Umbilical cord (tissue), 1 donor: ENCODE measurements at regions not wholly inside any gene's neighbourhood (a gene's known extent, or its start where the extent isn't known, plus 50 kb on each side); places are given as distances from the start of the nearest gene placed in this dataset.
"Not testable (repeated sequence)": the region's sequence is repeated elsewhere in the genome, so short reads cannot be mapped to it uniquely, and the experiment has no call there.

ENCODE experiments used
- DNase-seq: peaks from one replicate; pipeline ENCODE4 v3.0.0-alpha.2; 2015; ENCODE audit warnings: low spot score

DNA sequence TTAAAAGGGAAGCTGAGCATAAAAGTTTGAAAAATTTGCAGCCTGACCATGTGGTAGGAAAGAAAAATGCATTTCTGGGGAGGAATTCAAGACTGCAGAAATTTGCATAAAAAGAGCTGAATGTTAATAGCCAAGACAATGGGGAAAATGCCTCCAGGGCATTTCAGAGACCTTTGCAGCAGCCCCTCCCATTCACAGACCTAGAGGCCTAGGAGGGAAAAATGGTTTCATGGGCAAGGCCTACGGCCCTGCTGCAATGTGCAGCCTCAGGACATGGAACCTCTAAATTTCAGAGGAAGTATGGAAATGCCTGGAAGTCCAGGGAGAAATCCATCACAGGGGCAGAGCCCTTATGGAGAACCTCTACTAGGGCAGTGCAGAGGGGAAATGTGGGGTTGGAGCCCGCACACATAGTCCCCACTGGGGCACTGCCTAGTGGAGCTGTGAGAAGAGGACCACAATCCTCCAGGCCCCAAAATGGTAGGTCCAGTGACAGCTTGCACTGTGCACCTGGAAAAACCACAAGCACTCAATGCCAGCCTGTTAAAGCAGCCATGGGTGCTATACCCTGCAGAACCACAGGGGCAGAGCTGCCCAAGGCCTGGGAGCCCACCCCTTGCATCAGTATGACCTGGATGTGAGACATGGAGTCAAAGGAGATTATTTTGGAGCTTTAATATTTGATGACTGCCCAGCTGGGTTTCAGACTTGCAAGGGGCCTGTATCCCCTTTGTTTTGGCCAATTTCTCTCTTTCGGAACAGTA is 243.8 kb downstream of the DNAJB9 start:
- DNase-seq = no peak

DNA sequence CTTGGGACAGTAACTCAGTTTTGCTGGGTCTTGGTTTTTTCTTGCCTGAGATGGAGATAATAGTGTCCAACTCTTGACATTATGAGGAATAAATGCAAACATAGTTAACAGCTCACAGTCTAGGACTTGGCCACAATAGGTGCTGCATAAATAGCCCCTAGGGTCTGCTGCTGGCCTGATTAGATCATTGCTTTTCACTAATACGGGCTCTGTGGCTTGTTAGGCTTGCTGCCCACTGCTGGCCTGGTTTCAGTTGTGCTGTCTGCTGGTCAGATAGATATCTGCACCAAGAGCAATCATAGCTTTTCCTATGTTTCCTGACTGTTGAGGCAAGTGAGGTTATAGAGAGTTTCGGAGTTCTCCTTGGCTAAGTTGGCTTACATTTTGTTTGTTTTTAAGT is 246.1 kb downstream of the DNAJB9 start:
- no peak for DNase-seq

DNA sequence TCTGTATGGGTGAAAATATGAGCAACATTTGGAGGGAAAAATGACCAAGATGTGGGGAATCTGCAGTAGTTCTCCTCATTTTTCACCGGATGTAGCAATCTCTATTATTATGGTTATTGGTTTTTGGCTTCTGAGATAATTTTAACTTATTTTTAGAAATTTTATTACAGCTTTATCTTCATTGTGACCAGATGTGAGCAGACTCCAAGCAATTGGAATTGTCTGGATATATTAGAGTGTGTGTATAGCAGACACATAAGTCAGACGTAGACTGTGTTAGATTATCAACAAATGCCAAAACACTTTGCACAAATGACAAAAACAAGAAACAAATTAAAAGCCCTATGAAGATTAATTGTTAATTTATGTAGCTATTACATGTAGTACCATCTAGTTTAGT is 249.1 kb downstream of the DNAJB9 start:
- DNase-seq = peak; percentile 6

DNA sequence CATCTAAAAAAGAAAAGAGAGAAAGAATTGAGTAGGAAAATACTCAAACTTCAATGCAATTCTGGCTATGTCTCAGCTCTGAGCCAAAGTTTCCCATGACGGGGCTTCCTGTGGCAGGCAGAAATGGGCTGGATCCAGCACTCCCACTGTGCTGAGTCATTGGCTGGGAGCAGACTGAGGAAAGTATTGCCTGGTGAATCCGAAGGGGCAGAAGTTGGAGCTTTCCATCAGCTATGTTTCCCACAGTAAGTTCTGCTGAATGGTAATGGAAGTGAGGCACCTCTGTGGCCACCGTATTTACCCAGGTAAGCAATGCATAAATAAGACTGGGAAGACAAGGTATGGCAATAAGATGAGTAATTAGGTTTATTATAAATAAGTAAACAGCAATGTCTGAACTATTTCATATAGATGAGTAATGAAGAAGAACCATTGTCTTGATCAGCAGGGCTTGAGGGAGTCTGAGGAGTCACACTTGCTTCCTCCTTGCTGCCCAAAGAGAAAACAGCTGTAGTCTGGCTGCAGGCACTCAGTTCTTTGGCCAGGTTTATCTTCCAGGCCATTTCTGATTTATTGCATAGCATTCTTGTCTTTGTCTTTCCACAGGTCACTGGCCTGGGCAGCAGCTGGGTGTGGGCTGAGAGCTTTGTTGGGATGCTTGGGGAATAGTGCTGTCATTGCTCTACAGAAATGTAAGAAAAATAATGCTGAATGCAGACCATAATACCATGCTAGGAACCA is 255.3 kb downstream of the DNAJB9 start:
- peak; percentile 9 for DNase-seq

DNA sequence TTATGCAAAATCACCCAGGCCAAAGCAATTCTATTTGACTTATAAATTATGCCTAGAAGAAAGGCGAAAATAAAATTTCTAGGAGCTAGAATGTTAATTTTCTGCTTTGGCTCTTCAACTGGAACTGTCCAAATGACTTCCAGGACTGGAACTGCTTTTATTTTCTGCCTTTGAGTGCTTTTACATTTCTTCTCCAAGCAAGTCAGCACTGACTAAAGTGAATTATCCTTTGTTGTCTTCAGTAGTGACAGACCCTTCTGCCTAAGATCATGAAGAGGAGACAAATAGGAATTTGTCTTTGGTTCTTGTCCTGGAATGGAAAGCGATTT is 255.9 kb downstream of the DNAJB9 start:
- DNase-seq = no peak

DNA sequence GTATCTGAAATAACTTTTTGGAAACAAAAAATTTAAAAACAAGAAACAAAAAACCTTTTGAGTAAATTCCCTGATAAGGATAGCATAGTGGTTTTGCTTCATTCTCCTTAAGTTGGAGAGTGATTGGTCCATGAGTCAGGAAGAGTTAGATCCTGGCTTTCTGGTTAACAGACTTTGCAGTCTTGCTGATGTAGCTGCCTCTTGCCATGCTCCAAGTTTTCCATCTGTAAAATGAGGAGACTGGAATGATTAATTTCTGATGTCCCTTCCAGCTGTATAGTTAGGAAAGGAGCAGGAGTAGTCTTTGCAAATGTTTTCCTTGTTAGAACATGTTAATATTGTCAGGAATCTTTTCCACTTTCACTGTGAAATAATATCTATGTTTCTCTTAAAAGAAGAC is 266.6 kb downstream of the DNAJB9 start:
- peak; percentile 13 for DNase-seq

DNA sequence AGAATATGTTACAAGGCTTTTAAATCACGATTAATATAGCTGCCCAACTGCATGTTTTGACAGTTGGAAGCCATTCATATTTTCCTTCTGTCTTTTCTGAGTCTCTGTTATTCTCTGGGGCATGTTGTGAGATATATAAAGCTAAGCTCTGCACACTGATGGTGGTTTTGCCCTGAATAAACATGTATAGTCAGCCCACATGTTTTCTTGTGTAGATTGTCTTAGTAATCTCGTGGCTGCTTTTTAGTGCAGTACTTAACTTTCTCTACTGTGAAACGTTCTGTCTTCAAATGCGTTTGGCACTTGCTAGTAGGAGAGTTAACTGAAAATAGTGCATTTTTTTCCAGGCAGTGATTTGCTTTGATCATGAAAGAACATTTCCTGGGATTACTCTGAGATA is 268.5 kb downstream of the DNAJB9 start:
- peak; percentile 59 for DNase-seq

DNA sequence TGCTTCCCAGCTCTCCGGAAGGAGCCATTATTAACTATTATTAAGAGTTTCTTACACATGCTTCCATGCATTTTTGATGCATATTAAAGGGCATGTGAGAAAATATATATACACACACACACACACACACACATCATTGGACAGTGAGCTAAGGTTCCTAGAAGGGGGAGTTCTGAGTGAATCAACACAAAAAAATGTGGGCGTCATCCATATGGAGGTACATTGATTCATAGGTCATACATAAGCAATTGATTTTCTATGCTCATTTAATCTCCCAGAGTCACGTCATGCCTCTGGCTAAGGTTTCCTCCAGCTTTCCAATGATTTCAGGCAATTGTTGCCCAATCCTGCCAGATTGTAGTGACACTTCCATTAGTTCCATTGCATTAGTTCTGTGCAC is 269.4 kb downstream of the DNAJB9 start:
- no peak for DNase-seq

DNA sequence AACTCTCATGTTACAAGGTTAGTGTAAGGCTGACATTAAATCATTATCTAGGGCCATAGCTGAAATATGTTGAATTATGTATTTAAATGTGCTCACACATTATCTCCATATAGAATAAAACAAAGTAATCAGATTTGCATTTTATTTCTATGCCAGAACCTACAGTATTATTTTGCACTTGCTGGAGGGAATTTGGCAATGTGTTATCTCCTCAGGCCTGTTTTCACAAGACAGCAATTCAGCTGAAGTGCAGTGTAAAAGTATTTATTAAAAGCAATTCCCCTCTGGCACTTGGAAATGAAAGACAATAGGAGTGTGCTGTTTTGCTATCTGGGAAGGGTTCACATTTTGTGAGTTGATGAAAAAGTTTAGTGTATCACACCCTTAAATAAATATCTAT is 276.3 kb downstream of the DNAJB9 start:
- no peak for DNase-seq

DNA sequence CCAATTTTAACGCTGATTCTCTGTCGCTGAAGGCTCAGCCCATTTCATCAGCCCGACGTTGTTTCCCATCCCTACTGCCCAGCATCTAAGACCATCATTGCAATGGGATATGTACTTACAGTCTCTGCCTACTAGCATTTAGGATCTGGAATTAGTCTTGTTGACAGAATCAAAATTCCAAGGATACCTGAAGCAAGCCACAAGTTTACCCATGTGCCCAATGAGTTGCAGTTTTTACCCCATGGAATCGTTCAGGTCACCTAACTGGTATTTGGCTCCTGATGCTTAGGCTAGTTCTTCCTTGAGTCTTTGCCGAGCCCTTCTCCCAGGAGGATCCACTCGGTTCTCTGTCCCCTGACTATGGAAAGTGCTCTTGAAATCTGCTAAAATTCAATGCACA is 276.8 kb downstream of the DNAJB9 start:
- no peak for DNase-seq

DNA sequence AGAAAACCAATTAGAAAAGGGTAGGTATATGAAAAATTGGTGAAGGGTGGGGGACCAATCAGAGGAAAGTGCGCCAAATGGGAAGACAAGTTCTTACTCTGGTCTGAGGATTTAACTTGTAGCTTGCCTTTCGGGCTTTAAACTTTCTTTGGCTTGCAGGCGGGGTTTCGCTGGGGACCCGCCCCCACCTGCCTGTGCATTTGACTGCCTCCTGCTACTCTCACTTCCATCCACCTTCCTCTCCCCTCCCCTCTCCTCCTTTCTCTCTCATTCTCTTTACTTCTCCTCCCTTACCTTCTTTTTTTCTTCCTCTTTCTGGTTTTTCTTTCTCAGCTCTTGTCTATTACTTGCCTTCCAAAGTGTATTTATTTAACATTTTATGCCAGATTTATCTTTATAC is 278.8 kb downstream of the DNAJB9 start:
- DNase-seq = no peak

DNA sequence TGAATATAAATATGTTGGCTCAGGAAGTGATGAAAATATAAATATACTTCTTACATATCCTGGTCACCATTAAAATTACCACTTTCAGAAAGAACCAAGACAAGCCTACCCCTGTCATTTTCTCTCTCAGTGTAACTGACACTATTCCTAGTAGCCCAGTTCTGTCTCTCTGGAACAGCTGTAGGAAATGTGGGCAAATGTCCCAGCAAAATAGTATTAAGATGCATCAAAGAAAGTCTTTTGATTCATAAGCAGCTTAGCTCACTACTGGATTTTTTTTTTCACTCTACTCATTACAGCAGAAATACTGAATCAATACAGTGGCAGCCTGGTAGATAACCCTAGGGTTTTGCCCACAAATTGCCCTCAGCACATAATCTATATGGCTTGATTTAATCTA is 290.9 kb downstream of the DNAJB9 start:
- no peak for DNase-seq

DNA sequence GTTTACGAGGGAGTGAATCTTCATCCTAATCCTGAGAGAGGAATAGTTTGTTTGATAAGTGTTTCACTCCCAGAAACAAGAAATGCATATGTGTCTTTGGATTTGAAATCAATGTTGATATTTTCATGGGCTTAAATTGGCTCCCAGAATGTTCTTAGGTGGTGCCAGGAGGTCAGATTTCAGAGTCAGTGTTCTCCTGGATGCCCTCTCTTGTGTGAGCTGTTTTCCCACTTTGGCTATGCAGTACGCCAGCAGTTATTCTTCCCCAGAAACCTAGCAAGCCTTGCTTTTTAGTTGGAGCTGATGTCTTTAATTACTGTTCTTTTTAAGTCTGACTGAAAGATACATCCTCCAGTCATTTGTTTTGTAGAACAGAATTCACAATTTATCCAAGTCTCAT is 291.4 kb downstream of the DNAJB9 start:
- no peak for DNase-seq

DNA sequence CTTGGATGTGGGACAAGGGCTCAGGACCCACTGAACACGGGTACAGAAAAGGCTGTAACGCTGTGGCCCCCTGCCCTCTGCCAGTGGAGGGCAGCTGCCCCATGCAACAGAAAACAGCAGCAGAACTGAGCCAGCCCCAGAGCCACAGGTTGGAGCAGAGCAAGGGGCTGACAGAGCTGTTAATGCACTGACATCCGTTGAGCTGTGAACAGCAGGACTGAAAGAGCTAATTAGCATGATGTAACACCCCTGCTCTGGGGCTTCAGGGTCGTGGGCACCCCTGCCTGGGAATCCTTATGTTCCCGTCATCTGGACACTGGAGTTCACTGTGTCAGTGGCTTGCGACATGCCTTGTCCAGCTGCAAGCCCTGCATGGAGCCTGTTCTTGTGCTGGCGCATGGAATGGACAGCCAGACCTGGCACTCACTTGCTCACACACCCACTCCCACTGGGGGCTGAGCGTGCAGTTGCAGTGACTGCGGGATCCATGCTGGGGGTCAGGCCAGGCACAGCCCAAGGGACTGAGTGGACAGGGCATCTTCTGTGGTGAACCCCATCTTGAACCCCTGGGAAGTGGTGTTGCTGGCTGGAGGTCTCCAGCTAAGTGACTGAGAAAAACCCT is 293.7 kb downstream of the DNAJB9 start:
- DNase-seq = no peak

DNA sequence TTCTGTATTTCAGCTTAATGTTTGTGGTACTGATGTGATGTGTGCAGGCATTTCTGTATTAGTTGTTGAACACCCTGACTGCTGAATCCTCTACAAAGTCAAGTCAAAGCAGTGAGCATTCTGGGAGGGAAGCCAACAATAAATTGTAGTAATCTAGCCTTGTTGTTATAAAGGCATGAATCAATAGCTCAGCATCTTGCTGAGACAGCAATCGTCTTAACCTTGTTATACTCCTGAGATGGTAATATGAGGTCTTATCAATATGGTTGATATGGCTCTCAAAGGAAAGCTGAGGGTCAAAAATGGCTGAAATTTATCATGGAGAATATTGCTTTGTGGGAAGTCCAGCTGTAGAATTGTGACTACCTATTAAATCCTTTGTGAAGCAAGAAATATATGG is 299.4 kb downstream of the DNAJB9 start:
- DNase-seq = no peak

DNA sequence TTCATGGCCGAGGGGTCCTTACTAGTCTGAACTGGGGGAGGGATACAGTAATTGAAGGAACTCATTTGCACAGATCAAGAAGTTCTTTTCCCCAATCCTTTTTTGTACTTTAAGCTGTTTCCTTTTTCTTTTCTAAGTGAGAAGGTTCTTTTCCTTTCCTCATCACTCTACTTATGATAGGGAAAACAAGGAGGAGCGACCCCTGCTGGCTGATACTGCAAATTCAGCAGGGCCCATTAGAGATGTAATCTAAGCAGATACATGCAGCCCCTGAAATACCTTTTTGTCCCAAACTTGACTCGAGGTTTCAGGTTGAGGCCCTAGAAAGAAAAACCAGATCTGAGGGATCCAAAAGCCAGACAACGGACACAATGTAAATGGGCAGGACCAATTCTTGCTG is 305.5 kb downstream of the DNAJB9 start:
- no peak for DNase-seq

DNA sequence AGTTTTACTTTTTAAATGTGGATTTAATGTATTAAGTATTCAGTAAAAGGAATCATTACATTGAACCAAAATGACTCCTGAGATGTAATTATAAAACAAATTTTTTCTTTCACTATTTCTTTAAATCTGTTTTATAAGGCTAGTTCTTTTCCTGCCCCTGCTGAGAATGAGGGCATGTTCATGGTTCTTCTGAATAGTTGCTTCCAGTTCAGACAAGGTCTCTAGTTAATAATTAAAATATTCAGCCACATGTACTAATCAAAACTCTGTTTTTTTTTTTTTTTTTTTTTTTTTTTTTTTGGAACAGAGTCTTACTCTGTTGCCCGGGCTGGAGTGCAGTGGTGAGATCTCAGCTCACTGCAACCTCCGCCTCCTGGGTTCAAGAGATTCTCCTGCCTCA is 321.2 kb downstream of the DNAJB9 start:
- no peak for DNase-seq

DNA sequence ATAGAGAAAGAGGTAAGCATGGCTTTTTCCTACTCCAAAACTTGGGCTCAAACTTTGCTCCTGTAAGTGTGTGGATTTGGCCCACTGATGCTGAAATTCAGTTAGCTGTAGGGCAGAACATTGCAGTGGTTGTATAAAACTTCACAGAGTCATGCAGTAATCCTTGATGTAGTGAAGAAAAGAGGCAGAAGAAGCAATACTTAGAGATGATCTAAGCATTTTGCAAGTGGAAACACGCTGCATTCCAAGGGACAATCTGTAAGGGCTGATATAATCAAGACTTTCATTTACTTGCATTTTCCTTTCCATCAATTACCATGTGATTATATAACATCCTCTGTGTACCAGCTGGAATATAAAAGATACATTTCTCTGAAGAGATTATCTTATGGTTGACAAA is 338.8 kb downstream of the DNAJB9 start:
- peak; percentile 57 for DNase-seq

DNA sequence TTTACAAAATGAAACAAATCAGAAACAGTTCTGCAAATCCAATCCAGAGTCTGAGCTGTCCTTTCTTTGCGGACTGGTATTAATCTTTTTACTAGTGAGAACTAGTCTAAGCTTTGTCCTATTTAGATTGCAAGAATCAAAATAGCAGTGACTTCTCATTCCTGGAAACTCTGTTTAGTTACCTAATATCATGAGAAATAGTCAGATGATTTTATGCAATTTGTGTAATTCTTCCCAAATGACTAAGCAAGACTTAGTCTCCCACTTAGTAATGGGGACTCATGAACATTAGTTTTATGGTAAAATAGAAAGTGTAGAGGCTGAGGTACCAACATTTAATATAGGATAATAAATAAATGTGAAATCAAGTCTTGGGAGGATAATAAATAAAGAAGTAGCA is 341.3 kb downstream of the DNAJB9 start:
- DNase-seq = no peak

DNA sequence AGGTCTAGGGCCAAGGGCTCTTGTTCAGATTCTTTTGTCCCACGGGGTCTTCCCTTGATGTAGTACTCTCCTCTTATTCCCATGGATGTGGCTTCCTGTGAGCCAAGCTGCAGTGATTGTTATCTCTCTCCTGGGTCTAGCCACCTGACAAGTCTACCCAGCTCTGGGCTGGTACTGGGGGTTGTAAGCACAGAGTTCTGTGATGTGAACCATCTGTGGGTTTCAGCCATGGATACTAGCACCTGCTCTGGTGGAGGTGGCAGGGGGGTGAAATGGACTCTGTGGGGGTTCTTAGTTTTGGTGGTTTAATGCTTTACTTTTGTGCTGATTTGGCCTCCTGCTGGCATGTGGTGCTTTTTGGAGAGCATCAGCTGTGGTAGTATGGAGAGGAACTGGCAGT is 350.8 kb downstream of the DNAJB9 start:
- no peak for DNase-seq

DNA sequence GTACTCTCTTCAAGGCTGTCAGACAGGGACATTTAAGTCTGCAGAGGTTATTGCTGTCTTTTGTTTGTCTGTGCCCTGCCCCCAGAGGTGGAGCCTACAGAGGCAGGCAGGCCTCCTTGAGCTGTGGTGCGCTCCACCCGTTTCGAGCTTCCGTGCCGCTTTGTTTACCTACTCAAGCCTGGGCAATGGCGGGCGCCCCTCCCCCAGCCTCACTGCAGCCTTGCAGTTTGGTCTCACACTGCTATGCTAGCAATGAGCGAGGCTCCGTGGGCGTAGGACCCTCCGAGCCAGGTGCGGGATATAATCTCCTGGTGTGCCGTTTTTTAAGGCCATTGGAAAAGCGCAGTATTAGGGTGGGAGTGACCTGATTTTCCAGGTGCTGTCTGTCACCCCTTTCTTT is 373.4 kb downstream of the DNAJB9 start:
- not testable (repeated sequence) for DNase-seq

DNA sequence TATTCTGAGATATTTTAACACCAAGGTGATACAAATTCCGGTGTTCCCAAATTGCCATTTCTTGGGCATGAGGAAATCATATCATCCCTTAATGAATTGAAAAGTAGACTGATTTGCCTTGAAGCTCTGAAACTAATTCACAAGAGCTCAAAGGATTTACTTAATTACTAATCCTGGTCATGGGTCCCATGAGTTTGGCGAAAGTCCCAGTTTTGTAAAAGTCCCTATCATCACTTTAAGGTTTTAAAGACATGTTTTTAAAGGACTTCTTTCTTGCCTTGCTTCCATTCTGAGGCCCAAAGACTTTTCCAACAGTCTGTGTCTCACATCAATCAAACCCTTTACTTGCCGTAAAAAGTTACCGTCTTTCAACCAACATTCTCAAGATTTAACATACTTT is 377.9 kb downstream of the DNAJB9 start:
- DNase-seq = no peak

DNA sequence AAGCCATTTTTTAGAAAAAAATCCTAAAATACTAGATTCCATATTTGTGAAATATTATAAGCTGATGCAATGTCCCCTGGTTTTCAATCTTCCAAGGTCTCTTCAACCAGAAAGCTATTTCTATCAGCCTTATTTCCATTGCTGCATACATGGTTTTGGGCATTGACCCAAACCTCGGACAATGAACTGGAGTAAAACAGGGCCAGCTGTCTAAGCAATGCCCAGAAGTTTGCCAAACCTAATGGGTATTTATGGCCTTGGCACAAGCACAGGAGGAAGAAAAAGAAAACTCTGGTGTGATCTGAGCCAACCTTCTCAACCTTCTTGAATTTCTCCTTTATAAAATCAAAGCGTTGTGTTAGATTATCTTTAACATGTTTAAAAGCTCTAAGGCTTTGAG is 402.3 kb downstream of the DNAJB9 start:
- DNase-seq = peak; percentile 11
